H1 (cell line): ENCODE measurements at regions not wholly inside any gene's neighbourhood (a gene's known extent, or its start where the extent isn't known, plus 50 kb on each side); places are given as distances from the start of the nearest gene placed in this dataset.

Experiments used
- POLR2AphosphoS5 ChIP-seq: IDR thresholded peaks from 2 replicates; pipeline ENCODE4 v1.6.1; 2011; ENCODE audit warnings: low read depth, low read length
- RAD21 ChIP-seq, 2 experiments: IDR thresholded peaks in 1 of 2; conservative IDR thresholded peaks in 1 of 2; 2 replicates each; pipeline ENCODE4 v1.6.1; 2011; ENCODE audit warnings: low read depth in 2 of 2, low read length in 2 of 2, improper control_type of control experiment in 1 of 2, inconsistent platforms in 1 of 2, mild to moderate bottlenecking in 1 of 2, moderate library complexity in 1 of 2
- TF ChIP-seq, protein P1 (sequence below): fragments of 300-600 bp; sonication (generic); IDR thresholded peaks from 2 replicates; pipeline ENCODE4 v1.7.1; 2012; ENCODE audit warnings: low read length, moderate library complexity, mild to moderate bottlenecking, inconsistent platforms; ENCODE audit not compliant: insufficient replicate concordance
- TF ChIP-seq, protein P2 (sequence below): IDR thresholded peaks from 2 replicates; pipeline ENCODE4 v1.6.1; 2011; ENCODE audit warnings: low read length, improper control_type of control experiment
- TF ChIP-seq, protein P3 (sequence below): IDR thresholded peaks from 2 replicates; pipeline ENCODE4 v1.6.1; 2011; ENCODE audit warnings: low read depth, mild to moderate bottlenecking, low read length; ENCODE audit not compliant: insufficient read depth
- TF ChIP-seq, protein P4 (sequence below): IDR thresholded peaks from 2 replicates; pipeline ENCODE4 v1.6.1; 2012; ENCODE audit warnings: inconsistent platforms

DNA sequence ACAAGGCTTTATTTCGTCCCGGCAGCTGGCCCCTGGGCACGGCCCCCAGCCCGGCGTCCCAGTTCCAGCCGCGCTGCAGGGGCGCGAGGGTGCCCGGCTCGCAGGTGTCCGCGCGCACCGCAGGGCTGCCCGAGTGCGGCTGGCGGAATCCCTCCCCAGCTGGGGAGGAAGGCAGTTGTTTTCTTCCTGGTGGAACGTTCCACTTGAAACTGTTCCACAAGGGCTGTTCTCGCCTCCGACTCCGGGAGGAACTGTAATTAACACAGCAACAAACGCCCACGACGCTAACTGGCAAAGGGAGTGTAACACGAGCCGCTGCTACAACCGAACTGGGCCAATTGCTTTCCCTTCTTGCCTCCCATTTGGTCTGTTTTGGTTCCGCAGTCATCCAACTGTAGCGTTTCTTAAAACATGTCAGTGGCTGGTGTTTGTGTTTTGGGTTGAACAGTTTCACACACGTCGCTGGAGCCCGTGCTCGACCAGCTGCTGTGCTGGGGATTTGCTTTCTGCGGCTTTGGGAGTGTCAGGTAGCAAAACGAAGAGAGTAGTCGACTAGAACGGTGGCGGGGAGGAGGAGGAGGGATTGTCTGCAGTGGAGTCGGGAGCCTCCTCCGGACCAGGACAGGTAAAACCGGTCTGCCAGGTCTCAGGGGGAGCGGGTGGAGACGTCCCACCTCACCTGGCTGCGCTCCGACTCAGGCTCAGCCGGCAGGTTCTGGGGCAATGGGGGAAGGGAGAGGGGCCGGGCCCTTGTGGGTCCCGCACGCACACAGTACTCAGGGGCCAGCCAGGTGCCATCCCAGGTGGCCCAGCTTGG lies 131.6 kb upstream of the NIPBL start (continued):
- TF ChIP-seq, protein P1, sequence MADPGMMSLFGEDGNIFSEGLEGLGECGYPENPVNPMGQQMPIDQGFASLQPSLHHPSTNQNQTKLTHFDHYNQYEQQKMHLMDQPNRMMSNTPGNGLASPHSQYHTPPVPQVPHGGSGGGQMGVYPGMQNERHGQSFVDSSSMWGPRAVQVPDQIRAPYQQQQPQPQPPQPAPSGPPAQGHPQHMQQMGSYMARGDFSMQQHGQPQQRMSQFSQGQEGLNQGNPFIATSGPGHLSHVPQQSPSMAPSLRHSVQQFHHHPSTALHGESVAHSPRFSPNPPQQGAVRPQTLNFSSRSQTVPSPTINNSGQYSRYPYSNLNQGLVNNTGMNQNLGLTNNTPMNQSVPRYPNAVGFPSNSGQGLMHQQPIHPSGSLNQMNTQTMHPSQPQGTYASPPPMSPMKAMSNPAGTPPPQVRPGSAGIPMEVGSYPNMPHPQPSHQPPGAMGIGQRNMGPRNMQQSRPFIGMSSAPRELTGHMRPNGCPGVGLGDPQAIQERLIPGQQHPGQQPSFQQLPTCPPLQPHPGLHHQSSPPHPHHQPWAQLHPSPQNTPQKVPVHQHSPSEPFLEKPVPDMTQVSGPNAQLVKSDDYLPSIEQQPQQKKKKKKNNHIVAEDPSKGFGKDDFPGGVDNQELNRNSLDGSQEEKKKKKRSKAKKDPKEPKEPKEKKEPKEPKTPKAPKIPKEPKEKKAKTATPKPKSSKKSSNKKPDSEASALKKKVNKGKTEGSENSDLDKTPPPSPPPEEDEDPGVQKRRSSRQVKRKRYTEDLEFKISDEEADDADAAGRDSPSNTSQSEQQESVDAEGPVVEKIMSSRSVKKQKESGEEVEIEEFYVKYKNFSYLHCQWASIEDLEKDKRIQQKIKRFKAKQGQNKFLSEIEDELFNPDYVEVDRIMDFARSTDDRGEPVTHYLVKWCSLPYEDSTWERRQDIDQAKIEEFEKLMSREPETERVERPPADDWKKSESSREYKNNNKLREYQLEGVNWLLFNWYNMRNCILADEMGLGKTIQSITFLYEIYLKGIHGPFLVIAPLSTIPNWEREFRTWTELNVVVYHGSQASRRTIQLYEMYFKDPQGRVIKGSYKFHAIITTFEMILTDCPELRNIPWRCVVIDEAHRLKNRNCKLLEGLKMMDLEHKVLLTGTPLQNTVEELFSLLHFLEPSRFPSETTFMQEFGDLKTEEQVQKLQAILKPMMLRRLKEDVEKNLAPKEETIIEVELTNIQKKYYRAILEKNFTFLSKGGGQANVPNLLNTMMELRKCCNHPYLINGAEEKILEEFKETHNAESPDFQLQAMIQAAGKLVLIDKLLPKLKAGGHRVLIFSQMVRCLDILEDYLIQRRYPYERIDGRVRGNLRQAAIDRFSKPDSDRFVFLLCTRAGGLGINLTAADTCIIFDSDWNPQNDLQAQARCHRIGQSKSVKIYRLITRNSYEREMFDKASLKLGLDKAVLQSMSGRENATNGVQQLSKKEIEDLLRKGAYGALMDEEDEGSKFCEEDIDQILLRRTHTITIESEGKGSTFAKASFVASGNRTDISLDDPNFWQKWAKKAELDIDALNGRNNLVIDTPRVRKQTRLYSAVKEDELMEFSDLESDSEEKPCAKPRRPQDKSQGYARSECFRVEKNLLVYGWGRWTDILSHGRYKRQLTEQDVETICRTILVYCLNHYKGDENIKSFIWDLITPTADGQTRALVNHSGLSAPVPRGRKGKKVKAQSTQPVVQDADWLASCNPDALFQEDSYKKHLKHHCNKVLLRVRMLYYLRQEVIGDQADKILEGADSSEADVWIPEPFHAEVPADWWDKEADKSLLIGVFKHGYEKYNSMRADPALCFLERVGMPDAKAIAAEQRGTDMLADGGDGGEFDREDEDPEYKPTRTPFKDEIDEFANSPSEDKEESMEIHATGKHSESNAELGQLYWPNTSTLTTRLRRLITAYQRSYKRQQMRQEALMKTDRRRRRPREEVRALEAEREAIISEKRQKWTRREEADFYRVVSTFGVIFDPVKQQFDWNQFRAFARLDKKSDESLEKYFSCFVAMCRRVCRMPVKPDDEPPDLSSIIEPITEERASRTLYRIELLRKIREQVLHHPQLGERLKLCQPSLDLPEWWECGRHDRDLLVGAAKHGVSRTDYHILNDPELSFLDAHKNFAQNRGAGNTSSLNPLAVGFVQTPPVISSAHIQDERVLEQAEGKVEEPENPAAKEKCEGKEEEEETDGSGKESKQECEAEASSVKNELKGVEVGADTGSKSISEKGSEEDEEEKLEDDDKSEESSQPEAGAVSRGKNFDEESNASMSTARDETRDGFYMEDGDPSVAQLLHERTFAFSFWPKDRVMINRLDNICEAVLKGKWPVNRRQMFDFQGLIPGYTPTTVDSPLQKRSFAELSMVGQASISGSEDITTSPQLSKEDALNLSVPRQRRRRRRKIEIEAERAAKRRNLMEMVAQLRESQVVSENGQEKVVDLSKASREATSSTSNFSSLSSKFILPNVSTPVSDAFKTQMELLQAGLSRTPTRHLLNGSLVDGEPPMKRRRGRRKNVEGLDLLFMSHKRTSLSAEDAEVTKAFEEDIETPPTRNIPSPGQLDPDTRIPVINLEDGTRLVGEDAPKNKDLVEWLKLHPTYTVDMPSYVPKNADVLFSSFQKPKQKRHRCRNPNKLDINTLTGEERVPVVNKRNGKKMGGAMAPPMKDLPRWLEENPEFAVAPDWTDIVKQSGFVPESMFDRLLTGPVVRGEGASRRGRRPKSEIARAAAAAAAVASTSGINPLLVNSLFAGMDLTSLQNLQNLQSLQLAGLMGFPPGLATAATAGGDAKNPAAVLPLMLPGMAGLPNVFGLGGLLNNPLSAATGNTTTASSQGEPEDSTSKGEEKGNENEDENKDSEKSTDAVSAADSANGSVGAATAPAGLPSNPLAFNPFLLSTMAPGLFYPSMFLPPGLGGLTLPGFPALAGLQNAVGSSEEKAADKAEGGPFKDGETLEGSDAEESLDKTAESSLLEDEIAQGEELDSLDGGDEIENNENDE: no peak
- TF ChIP-seq POLR2AphosphoS5 (peak; percentile 78), RAD21 (IDR thresholded peaks at IDR 0.05 in 1 of 2, conservative IDR thresholded peaks at IDR 0.05 in 1 of 2; ENCODE audit: low read depth in 2 of 2, low read length in 2 of 2) (peak; percentile 12 to 17; a peak in 3 of 4 replicates)
- TF ChIP-seq, protein P2, sequence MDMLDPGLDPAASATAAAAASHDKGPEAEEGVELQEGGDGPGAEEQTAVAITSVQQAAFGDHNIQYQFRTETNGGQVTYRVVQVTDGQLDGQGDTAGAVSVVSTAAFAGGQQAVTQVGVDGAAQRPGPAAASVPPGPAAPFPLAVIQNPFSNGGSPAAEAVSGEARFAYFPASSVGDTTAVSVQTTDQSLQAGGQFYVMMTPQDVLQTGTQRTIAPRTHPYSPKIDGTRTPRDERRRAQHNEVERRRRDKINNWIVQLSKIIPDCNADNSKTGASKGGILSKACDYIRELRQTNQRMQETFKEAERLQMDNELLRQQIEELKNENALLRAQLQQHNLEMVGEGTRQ: no peak
- TF ChIP-seq, protein P3, sequence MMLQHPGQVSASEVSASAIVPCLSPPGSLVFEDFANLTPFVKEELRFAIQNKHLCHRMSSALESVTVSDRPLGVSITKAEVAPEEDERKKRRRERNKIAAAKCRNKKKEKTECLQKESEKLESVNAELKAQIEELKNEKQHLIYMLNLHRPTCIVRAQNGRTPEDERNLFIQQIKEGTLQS: no peak
- TF ChIP-seq, protein P4, sequence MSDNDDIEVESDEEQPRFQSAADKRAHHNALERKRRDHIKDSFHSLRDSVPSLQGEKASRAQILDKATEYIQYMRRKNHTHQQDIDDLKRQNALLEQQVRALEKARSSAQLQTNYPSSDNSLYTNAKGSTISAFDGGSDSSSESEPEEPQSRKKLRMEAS: peak; percentile 36
